ENCODE measurements at regions not wholly inside any gene's neighbourhood (a gene's known extent, or its start where the extent isn't known, plus 50 kb on each side); places are given as distances from the start of the nearest gene placed in this dataset.

- H3K27ac ChIP-seq, result no peak overlapping the region
- ATAC-seq, result no peak
- no peak for DNase-seq
- no peaks in the 10 kb centered on the region for H3K4me1 ChIP-seq
- no peak overlapping the region for H3K4me3 ChIP-seq
- intact Hi-C loops (cut with DNase I), result no loop called here
- H3K36me3 ChIP-seq, result no peaks in the 10 kb centered on the region
- H3K9me3 ChIP-seq, result no peaks in the 10 kb centered on the region
- no peaks in the 10 kb centered on the region for H3K27me3 ChIP-seq
- TF ChIP-seq CTCF (IDR thresholded peaks at IDR 0.05), result no peak
Observed at GRCh38 chr3:80141557-80141956, 373.8 kb upstream of the ROBO1 start.

GRCh38 chr3:80116281-80116680, 348.5 kb upstream of the ROBO1 start:
- no peaks in the 10 kb centered on the region for H3K36me3 ChIP-seq
- DNase-seq (no peak), ATAC-seq (no peak)
- H3K4me1 ChIP-seq, result no peaks in the 10 kb centered on the region
- intact Hi-C loops (cut with DNase I), result no loop called here
- H3K27me3 ChIP-seq, result no peaks in the 10 kb centered on the region
- H3K4me3 ChIP-seq, result no peak overlapping the region
- no peaks in the 10 kb centered on the region for H3K9me3 ChIP-seq
- H3K27ac ChIP-seq, result no peak overlapping the region
- TF ChIP-seq CTCF (IDR thresholded peaks at IDR 0.05), result no peak

GRCh38 chr3:80114694-80115093, 346.9 kb upstream of the ROBO1 start:
- intact Hi-C loops (cut with DNase I), result no loop called here
- Histone ChIP-seq H3K27ac (no peak overlapping the region), H3K27me3 (no peaks in the 10 kb centered on the region), H3K36me3 (no peaks in the 10 kb centered on the region), H3K4me3 (no peak overlapping the region), H3K4me1 (no peaks in the 10 kb centered on the region), H3K9me3 (no peaks in the 10 kb centered on the region)
- TF ChIP-seq CTCF (IDR thresholded peaks at IDR 0.05), result no peak
- no peak for ATAC-seq
- no peak for DNase-seq

DNA sequence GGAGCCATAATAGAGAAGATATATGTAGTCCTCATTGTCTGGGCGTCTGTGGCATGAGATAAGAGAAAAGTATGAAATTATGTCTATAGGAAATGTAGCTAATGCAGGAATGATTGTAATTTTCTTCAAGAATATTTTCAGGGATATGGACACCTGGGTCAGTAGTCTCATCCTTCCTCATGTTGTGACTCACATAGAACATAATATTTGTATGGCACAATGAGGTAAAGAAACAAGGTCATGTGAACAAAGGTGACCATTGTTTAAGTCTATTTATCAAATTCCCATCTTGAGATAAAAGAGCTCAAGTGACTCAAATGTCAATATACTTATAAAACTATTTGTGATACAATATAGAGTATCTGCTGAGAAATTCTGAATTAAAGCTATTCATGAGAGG, 345.5 kb upstream of the ROBO1 start:
- TF ChIP-seq CTCF (IDR thresholded peaks at IDR 0.05), result no peak
- no peak for DNase-seq

GRCh38 chr3:80099559-80100066, 331.8 kb upstream of the ROBO1 start:
- Histone ChIP-seq H3K36me3 (no peaks in the 10 kb centered on the region), H3K9me3 (no peaks in the 10 kb centered on the region), H3K27me3 (no peaks in the 10 kb centered on the region), H3K27ac (no peak overlapping the region), H3K4me1 (no peaks in the 10 kb centered on the region), H3K4me3 (no peak overlapping the region)
- no peak for ATAC-seq
- DNase-seq, result no peak
- intact Hi-C loops (cut with DNase I), result no loop called here
- no peak for TF ChIP-seq CTCF (IDR thresholded peaks at IDR 0.05)

More for the DNA sequence above, 345.5 kb upstream of the ROBO1 start:
- Histone ChIP-seq H3K27ac (no peak overlapping the region), H3K9me3 (no peaks in the 10 kb centered on the region), H3K27me3 (no peaks in the 10 kb centered on the region), H3K4me1 (no peaks in the 10 kb centered on the region), H3K36me3 (no peaks in the 10 kb centered on the region), H3K4me3 (no peak overlapping the region)
- ATAC-seq, result no peak
- intact Hi-C loops (cut with DNase I), result no loop called here

GRCh38 chr3:80097674-80098073, 329.9 kb upstream of the ROBO1 start:
- no peak for TF ChIP-seq CTCF (IDR thresholded peaks at IDR 0.05)
- Histone ChIP-seq H3K9me3 (no peaks in the 10 kb centered on the region), H3K27me3 (no peaks in the 10 kb centered on the region), H3K4me1 (no peaks in the 10 kb centered on the region), H3K27ac (no peak overlapping the region), H3K36me3 (no peaks in the 10 kb centered on the region), H3K4me3 (no peak overlapping the region)
- DNase-seq, result no peak
- ATAC-seq, result no peak
- intact Hi-C loops (cut with DNase I), result no loop called here

Measured in upper lobe of right lung (tissue), 1 donor.